ENCODE measurements at regions not wholly inside any gene's neighbourhood (a gene's known extent, or its start where the extent isn't known, plus 50 kb on each side); places are given as distances from the start of the nearest gene placed in this dataset.

GRCh38 chr14:26897196-26897595, 299.4 kb upstream of the NOVA1 start:
- ATAC-seq (no peak), DNase-seq (no peak)
- intact Hi-C loops (cut with DNase I) = no loop called here

GRCh38 chr14:26905229-26905628, 307.4 kb upstream of the NOVA1 start:
- intact Hi-C loops (cut with DNase I) = no loop called here
- ATAC-seq (no peak), DNase-seq (no peak)

GRCh38 chr14:26913786-26914185, 316.0 kb upstream of the NOVA1 start:
- ATAC-seq (no peak), DNase-seq (no peak)

GRCh38 chr14:26917086-26917485, 319.3 kb upstream of the NOVA1 start:
- intact Hi-C loops (cut with DNase I) = no loop called here
- DNase-seq (no peak), ATAC-seq (peak; percentile 53 to 86)

More at GRCh38 chr14:26913786-26914185, 316.0 kb upstream of the NOVA1 start:
- intact Hi-C loops (cut with DNase I) = no loop called here

- no peak for DNase-seq
- ATAC-seq = no peak
- intact Hi-C loops (cut with DNase I) = no loop called here
Measured at GRCh38 chr14:26925876-26926584, 328.2 kb upstream of the NOVA1 start.

GRCh38 chr14:26926585-26926984, 328.8 kb upstream of the NOVA1 start:
- no peak for ATAC-seq
- intact Hi-C loops (cut with DNase I) = no loop called here
- DNase-seq = no peak

GRCh38 chr14:26928019-26928418, 330.2 kb upstream of the NOVA1 start:
- intact Hi-C loops (cut with DNase I) = no loop called here
- DNase-seq = no peak
- ATAC-seq = no peak

GRCh38 chr14:26929361-26929760, 331.5 kb upstream of the NOVA1 start:
- intact Hi-C loops (cut with DNase I) = no loop called here
- no peak for ATAC-seq
- DNase-seq = no peak

GRCh38 chr14:26930576-26930975, 332.7 kb upstream of the NOVA1 start:
- no peak for DNase-seq
- intact Hi-C loops (cut with DNase I) = no loop called here
- ATAC-seq = no peak

- DNase-seq = no peak
- ATAC-seq = no peak
- intact Hi-C loops (cut with DNase I) = no loop called here
Measured at GRCh38 chr14:26932606-26933005, 334.8 kb upstream of the NOVA1 start.

- intact Hi-C loops (cut with DNase I) = no loop called here
- no peak for ATAC-seq
- no peak for DNase-seq
Measured at GRCh38 chr14:26933431-26933830, 335.6 kb upstream of the NOVA1 start.

- DNase-seq (no peak), ATAC-seq (no peak)
- intact Hi-C loops (cut with DNase I) = no loop called here
Measured at GRCh38 chr14:26934151-26934550, 336.3 kb upstream of the NOVA1 start.

- DNase-seq (no peak), ATAC-seq (no peak)
- intact Hi-C loops (cut with DNase I) = no loop called here
Measured at GRCh38 chr14:26935733-26936132, 337.9 kb upstream of the NOVA1 start.

GRCh38 chr14:26938054-26938453, 340.2 kb upstream of the NOVA1 start:
- intact Hi-C loops (cut with DNase I) = no loop called here
- DNase-seq (no peak), ATAC-seq (no peak)

GRCh38 chr14:26939755-26940154, 341.9 kb upstream of the NOVA1 start:
- DNase-seq = no peak
- no peak for ATAC-seq
- intact Hi-C loops (cut with DNase I) = no loop called here

GRCh38 chr14:26941521-26941920, 343.7 kb upstream of the NOVA1 start:
- ATAC-seq = no peak
- intact Hi-C loops (cut with DNase I) = no loop called here
- no peak for DNase-seq

GRCh38 chr14:26947265-26947664, 349.4 kb upstream of the NOVA1 start:
- no peak for DNase-seq
- no peak for ATAC-seq
- intact Hi-C loops (cut with DNase I) = no loop called here

GRCh38 chr14:26959437-26959836, 361.6 kb upstream of the NOVA1 start:
- no peak for DNase-seq
- no peak for ATAC-seq
- intact Hi-C loops (cut with DNase I) = no loop called here

- intact Hi-C loops (cut with DNase I) = no loop called here
- ATAC-seq (no peak), DNase-seq (no peak)
Measured at GRCh38 chr14:26959972-26960660, 362.3 kb upstream of the NOVA1 start.

GRCh38 chr14:26963711-26964110, 365.9 kb upstream of the NOVA1 start:
- no peak for DNase-seq
- intact Hi-C loops (cut with DNase I) = no loop called here
- peak in 1 of 2 donors; percentile 27 for ATAC-seq

- intact Hi-C loops (cut with DNase I) = no loop called here
- no peak for ATAC-seq
- DNase-seq = no peak
Measured at GRCh38 chr14:26965490-26965889, 367.7 kb upstream of the NOVA1 start.

All from left cardiac atrium (tissue), 4 donors.